ENCODE measurements at regions not wholly inside any gene's neighbourhood (a gene's known extent, or its start where the extent isn't known, plus 50 kb on each side); places are given as distances from the start of the nearest gene placed in this dataset.
"Not testable (repeated sequence)": the region's sequence is repeated elsewhere in the genome, so short reads cannot be mapped to it uniquely, and the experiment has no call there.

GRCh38 chr7:156051884-156052283 is 239.6 kb upstream of the SHH start:
- no peak for DNase-seq

DNA sequence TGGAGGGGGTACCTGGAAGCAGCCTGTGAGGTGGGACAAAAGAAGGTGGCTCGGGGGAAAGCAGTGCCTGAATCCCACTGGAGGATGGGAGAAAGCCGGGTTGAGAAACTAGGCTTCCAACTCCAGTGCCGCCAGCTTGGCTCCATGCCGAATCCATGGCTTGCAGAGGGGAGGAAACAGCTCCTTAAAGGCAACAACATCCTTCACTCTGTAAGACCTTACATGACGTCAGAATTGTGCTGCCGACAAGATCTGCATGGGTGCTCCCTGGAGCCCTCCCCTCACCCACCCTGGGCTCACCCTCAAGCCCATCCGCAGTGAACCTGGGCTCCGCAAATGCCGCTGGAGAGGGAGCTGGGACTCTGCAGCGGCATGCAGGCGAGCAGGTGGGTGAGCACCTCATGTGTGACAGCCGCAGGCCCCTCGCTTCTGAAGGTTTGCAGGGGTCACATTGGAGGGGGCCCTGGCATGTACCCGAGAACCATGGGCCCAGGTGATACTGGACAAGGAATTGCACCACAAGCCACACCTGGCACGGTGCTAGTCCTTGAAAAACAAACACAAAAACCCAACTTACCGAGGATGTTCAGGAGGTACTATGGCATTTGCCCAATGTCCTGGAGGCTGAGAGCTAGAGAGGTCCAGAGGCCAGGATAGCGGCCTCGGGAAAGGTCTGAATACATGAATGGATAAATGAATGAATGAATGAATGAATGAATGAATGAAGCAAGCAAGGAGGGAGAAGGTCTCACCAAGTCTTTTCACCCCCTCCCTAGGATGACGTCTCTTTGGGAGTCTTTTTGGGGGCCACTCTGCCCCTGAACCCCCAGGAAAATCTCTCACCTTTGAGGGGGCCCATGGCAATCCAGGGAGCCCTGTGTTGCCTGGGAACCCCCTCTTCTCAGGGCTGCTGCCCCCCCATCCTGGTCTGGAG is 238.6 kb upstream of the SHH start:
- no peak for DNase-seq

- DNase-seq = no peak
Observed at GRCh38 chr7:156049366-156049765, 237.1 kb upstream of the SHH start.

- DNase-seq = no peak
Observed at GRCh38 chr7:156046031-156046560, 233.8 kb upstream of the SHH start.

GRCh38 chr7:156043416-156044178 is 231.3 kb upstream of the SHH start:
- DNase-seq = no peak

GRCh38 chr7:156041398-156041797 is 229.1 kb upstream of the SHH start:
- no peak for DNase-seq

DNA sequence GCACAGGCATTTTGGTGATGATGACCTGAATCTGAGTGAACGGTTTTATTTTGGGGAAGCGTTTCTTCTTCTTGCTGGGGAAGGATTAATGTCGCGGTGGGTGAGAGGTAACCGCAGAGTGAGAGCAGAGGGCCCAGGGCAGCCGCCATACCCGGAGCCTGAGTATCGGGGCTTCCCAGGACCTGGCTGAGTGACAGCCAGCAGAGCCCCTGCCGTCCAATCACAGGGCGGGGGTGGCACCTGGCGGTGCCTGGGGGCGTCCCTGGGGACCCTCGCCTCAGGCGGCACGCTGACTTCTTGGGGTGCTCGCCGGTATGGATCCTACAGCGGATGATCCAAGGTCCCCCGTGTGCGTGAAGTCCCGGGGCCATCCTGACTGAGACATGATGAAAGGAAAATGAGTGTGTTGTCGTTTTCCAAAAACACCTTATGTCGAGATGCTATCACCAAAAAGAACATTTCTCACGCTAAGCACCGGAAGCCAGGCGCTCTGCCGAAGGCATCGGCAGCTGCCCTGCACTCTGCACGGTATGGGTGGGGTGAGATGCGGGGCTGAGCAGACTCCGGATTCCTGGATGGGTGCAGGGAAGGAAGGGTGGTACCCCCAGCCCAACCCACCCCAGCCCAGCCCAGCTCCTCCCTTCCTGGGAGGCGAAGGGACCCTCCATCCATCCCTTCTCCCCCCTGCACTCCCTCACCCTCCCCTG is 227.9 kb upstream of the SHH start:
- DNase-seq = no peak

DNA sequence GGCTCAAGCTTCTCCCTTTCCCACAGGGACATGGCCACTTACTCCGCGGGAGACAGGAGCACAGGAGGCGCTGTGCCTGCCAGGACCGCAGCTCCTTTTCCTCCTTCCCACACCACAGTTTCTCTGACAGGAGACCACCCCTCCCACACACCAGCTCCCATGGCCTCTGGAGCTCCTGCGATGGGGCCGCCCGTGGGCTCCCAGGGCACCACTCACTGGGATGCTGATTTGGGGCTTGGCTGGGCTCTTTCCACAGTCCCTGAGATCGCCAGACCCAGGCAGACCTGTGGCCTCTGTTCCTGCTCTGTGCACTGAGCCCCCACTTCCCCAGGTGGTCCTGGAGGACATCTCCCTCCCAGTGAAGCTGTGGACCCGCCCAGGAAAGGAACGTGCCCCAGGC is 226.9 kb upstream of the SHH start:
- DNase-seq = no peak

GRCh38 chr7:156038345-156038744 is 226.1 kb upstream of the SHH start:
- DNase-seq = no peak

DNA sequence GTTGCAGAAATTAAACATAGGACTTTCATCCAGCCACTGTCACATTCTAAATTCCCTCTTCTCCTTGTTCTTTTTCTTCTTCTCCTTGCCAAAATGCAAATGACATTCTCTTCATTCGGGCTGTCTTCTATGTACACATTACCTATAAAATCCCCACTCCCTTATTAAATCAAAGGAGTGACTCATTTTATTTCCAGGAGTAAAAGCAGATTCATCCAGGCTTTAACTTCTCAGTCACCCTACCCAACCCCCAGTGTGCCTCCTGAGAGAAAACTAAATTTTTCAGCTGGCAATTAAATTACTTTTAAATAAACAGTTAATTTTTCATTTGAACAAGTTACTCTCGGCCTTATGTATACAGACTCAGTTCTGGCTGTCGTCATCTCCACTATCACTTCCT is 223.9 kb upstream of the SHH start:
- no peak for DNase-seq

DNA sequence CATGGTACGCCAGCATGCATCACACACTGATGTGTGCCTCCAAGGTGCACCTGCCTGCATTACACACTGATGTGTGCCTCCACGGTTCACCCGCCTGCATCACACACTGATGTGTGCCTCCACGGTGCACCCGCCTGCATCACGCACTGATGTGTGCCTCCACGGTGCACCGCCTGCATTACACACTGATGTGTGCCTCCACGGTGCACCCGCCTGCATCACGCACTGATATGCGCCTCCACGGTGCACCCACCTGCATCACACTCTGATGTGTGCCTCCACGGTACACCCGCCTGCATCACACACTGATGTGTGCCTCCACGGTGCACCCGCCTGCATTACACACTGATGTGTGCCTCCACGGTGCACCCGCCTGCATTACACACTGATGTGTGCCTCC is 223.1 kb upstream of the SHH start:
- not testable (repeated sequence) for DNase-seq

- no peak for DNase-seq
Observed at GRCh38 chr7:156034397-156034796, 222.1 kb upstream of the SHH start.

GRCh38 chr7:156032973-156033372 is 220.7 kb upstream of the SHH start:
- DNase-seq = no peak

GRCh38 chr7:156031679-156032478 is 219.6 kb upstream of the SHH start:
- no peak for DNase-seq

GRCh38 chr7:156029460-156030007 is 217.3 kb upstream of the SHH start:
- DNase-seq = no peak

DNA sequence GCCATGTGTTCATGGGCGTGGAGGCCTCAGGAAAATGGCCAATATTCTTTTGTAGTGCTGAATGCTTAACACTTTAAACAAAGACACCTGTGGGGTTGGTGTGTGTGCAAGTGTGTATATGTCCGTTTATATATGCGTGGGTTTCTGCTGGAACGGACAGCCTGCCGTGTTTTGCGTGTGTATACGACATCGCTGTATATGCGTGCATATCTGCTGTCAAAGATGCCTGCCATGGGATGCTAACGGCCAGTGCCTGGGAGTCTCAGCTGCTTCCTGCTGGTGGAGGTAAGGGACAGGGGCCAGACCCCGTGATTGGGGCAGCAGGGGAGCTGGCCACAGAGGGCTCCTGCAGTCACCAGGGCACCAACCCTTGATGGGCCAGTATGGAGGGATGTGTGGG is 216.3 kb upstream of the SHH start:
- DNase-seq = no peak

DNA sequence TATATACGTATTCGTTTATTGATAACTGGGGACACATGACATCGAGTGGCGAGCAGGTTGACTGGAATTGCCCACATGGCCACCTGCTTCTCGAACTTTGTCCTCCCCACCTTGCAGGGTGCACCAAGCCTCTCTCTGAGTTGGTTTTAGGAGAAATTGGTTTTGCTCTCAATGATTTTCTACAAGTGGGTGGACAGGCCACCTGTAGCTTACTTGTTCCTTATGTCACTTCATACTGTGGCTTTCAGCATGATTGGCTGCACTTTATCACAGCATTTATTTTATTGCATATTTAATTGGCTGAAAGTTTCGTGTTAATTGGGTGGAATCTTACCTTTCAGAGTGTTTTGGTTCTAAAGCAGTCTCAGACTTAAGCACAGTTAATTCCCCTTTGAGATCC is 215.6 kb upstream of the SHH start:
- DNase-seq = no peak

DNA sequence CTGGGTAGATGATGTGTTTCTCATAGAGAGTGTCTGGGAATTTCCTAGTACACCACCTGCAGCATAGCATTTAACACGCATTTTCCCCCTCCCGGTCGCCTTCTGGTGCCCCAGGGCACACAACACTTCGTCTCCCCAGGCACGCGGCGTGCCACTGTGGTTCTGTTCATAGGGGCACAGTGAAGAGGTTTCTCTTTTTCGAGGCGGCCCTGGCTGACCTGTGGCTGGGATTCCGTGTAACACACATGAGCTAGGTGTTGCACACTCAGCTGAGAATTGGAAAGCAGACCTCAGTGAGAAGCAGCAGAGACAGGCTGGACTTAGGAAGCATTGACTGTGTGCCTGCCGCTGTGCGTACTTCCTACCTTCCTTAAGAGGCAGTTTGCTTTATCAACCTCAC is 214.3 kb upstream of the SHH start:
- no peak for DNase-seq

DNA sequence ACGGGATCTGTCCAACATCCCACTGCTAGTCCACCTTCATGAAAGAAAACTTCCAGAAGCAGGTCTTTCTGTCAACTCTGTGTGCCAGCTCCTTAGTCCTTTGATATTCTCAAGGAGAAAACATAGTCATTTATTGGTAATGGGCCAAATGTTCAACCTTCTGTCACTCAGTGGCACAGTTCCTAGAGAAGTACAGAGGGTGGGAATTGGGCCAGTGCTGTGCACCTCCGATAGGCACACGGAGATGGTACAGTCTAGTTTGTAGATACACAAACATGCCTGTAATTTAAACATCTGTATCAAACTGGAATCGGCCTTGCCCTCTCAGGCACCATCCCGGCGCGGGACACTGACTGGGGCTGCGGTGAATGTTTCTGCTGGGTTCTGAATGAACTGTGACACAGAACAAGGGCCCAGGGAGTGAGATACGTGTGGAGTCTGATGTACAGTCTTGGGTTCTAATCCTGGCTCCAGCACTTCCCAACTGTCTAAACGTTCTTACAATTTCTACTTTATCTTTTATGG is 213.9 kb upstream of the SHH start:
- DNase-seq = no peak

DNA sequence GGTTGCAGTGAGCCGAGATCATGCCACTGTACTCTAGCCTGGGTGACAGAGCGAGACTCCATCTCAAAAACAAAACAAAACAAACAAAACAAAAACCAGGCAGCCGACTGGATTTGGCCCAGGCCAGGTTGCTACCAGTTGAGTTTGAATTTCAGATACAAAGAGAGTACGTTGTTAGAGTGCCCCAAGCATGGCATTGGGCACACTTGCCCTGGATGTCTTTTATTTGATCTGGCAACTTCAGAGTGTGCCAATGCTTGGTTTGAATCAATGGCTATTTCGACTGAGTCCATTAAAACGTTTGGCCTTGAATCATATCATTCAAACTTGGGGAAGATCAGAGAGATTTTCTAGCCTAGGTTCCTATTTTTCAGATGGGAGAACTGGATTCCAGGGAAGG is 213.4 kb upstream of the SHH start:
- DNase-seq = no peak

- no peak for DNase-seq
Observed at GRCh38 chr7:156024201-156024600, 211.9 kb upstream of the SHH start.
